Stomach (tissue), 8 donors: ENCODE measurements at regions not wholly inside any gene's neighbourhood (a gene's known extent, or its start where the extent isn't known, plus 50 kb on each side); places are given as distances from the start of the nearest gene placed in this dataset.

Experiments
- DNase-seq, 2 donors: peaks; one replicate each; pipeline versions ENCODE4 v3.0.0 to v3.0.0-alpha.2; 2013 to 2019
- H3K27ac ChIP-seq, 5 donors: fragments of 200-600 bp in 4 of 5; sonication (generic) in 4 of 5; one replicate each; pipeline ENCODE4 v1.5.1; 2013 to 2019; ENCODE audit warnings: mild to moderate bottlenecking in 1 of 5, moderate library complexity in 1 of 5
- H3K27me3 ChIP-seq, 3 donors: fragments of 200-600 bp; sonication (generic); one replicate each; pipeline ENCODE4 v1.5.1; 2017 to 2019; ENCODE audit warnings: mixed run types in 1 of 3
- H3K36me3 ChIP-seq, 4 donors: fragments of 200-600 bp; sonication (generic); 1 replicate in 3 of 4; 2 replicates in 1 of 4; pipeline ENCODE4 v1.5.1; 2016 to 2019
- H3K4me1 ChIP-seq, 4 donors: fragments of 200-600 bp; sonication (generic); one replicate each; pipeline ENCODE4 v1.5.1; 2016 to 2019
- H3K4me3 ChIP-seq, 4 donors: fragments of 200-600 bp; sonication (generic) in 3 of 4; one replicate each; pipeline ENCODE4 v1.5.1; 2016 to 2019; ENCODE audit warnings: mild to moderate bottlenecking in 1 of 4
- H3K9me3 ChIP-seq, 4 donors: fragments of 200-600 bp; sonication (generic); one replicate each; pipeline ENCODE4 v1.5.1; 2016 to 2019
- CTCF ChIP-seq, 7 experiments: fragments of 450-650 bp in 4 of 7; fragments of 200-600 bp in 3 of 7; sonication (generic) in 3 of 7; IDR thresholded peaks; one replicate each; pipeline ENCODE4 v1.5.1; 2016 to 2019; ENCODE audit warnings: antibody characterized with exemption in 7 of 7, control low read depth in 2 of 7, mild to moderate bottlenecking in 1 of 7
- EP300 ChIP-seq: sonication (generic); formaldehyde crosslinking; IDR thresholded peaks from one replicate; pipeline ENCODE4 v1.6.1; 2017; ENCODE audit warnings: antibody characterized with exemption
- POLR2A ChIP-seq, 4 donors: fragments of 450-650 bp; IDR thresholded peaks; one replicate each; pipeline ENCODE4 v1.6.1; 2016; ENCODE audit warnings: antibody characterized with exemption in 4 of 4, control low read depth in 2 of 4, mild to moderate bottlenecking in 1 of 4, moderate library complexity in 1 of 4
- POLR2AphosphoS5 ChIP-seq, 3 donors: sonication (generic); formaldehyde crosslinking; IDR thresholded peaks; one replicate each; pipeline ENCODE4 v1.6.1; 2016; ENCODE audit warnings: antibody characterized with exemption in 3 of 3
- WGBS, 5 donors: extraction: QIAGEN DNeasy Blood & Tissue Kit in 3 of 5; methylation state at CpG; one replicate each; pipeline versions ENCODE4 v1.1.5 to v1.1.7; 2013 to 2018; 5-methylcytosine and 5-hydroxymethylcytosine counted together
- intact Hi-C: fragments of 100-400 bp; cut with DNase I; formaldehyde crosslinking; loops from one replicate; pipeline ENCODE4 v1.15.1; 2023; ENCODE audit warnings: low total_unique reads
- donor health status: healthy with polysubstance abuse.
- donor health status: Bipolar disorder and iron deficiency.
- donor health status: healthy.

DNA sequence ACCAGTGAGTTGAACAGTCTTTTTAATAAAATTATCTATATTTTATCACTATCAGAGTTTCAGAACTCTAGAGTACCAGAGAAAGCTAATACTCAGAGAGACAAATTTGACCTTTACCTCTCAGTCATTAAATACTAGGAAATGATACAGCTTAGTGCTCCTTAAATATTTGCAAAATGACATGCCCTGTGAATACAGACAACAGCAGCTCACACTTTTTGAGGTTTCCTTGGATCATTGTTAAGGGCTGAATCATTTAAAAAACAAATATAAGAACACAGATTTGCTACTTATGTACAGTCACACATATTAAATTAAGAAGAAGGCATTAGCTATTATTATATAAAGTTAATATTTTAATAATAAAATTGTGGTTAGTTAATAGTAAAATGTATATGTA, 1158.7 kb upstream of the EYS start:
- no peak overlapping the region for H3K27ac ChIP-seq
- H3K36me3 ChIP-seq = no peaks in the 10 kb centered on the region
- no peak for DNase-seq
- TF ChIP-seq CTCF (IDR thresholded peaks at IDR 0.05) = no peak
- TF ChIP-seq POLR2A (IDR thresholded peaks at IDR 0.05) = no peak
- no peak for TF ChIP-seq EP300
- no peak for TF ChIP-seq POLR2AphosphoS5 (IDR thresholded peaks at IDR 0.05)
- H3K4me3 ChIP-seq = no peak overlapping the region
- H3K27me3 ChIP-seq = no peaks in the 10 kb centered on the region
- no peaks in the 10 kb centered on the region for H3K4me1 ChIP-seq
- H3K9me3 ChIP-seq = peaks cover 0 to 5% (median 0%) of the 10 kb centered on the region in 4 donors
- intact Hi-C loops = no loop called here

- H3K4me1 ChIP-seq = no peaks in the 10 kb centered on the region
- H3K9me3 ChIP-seq = peaks cover 0 to 6% (median 0%) of the 10 kb centered on the region in 4 donors
- no peak overlapping the region for H3K27ac ChIP-seq
- DNase-seq = no peak
- H3K4me3 ChIP-seq = no peak overlapping the region
- intact Hi-C loops = no loop called here
- no peaks in the 10 kb centered on the region for H3K36me3 ChIP-seq
- no peak for TF ChIP-seq POLR2A (IDR thresholded peaks at IDR 0.05)
- no peak for TF ChIP-seq CTCF (IDR thresholded peaks at IDR 0.05)
- TF ChIP-seq POLR2AphosphoS5 (IDR thresholded peaks at IDR 0.05) = no peak
- no peak for TF ChIP-seq EP300
- WGBS, 5 donors = 36 to 50% (median 44%) methylated on average over 2 of the region's 2 CpGs
- H3K27me3 ChIP-seq = no peaks in the 10 kb centered on the region
These were observed 1154.0 kb upstream of the EYS start for GRCh38 chr6:66861007-66861541.

- Histone ChIP-seq H3K4me1 (no peaks in the 10 kb centered on the region), H3K27me3 (no peaks in the 10 kb centered on the region), H3K27ac (no peak overlapping the region), H3K9me3 (peaks cover 0 to 6% (median 0%) of the 10 kb centered on the region in 4 donors), H3K36me3 (no peaks in the 10 kb centered on the region), H3K4me3 (no peak overlapping the region)
- DNase-seq = no peak
- intact Hi-C loops = no loop called here
- WGBS, 5 donors = 52 to 72% (median 65%) methylated on average over 3 of the region's 3 CpGs
- TF ChIP-seq EP300 = no peak
- no peak for TF ChIP-seq POLR2A (IDR thresholded peaks at IDR 0.05)
- no peak for TF ChIP-seq POLR2AphosphoS5 (IDR thresholded peaks at IDR 0.05)
- TF ChIP-seq CTCF (IDR thresholded peaks at IDR 0.05) = no peak
These were observed 1153.3 kb upstream of the EYS start for GRCh38 chr6:66860328-66860727.

DNA sequence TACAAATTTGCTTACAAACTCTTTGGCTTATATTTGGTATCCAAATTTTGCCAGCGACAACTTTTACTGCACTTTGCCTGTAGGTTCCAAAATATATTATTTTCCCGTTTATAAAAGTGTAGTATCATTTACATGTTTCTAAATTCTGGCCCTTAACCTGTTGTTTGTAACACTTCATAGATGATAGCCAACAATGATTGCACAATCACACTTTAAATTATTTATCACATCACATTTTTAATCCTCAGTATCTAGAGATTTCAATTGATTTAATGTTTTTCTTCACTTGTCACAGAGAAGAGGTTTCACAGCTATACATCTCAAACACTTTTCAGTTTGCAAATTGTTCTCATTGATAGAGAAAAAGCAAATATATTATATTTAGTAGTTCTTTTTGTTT, 1151.2 kb upstream of the EYS start:
- no peaks in the 10 kb centered on the region for H3K4me1 ChIP-seq
- H3K4me3 ChIP-seq = no peak overlapping the region
- peaks cover 0 to 11% (median 0%) of the 10 kb centered on the region in 4 donors for H3K9me3 ChIP-seq
- 38 to 72% (median 57%) methylated on average over 2 of the region's 2 CpGs for WGBS, 5 donors
- no peaks in the 10 kb centered on the region for H3K36me3 ChIP-seq
- intact Hi-C loops = no loop called here
- no peaks in the 10 kb centered on the region for H3K27me3 ChIP-seq
- H3K27ac ChIP-seq = no peak overlapping the region
- DNase-seq = no peak
- no peak for TF ChIP-seq POLR2A (IDR thresholded peaks at IDR 0.05)
- TF ChIP-seq POLR2AphosphoS5 (IDR thresholded peaks at IDR 0.05) = no peak
- TF ChIP-seq CTCF (IDR thresholded peaks at IDR 0.05) = no peak
- TF ChIP-seq EP300 = no peak
